ENCODE measurements at regions not wholly inside any gene's neighbourhood (a gene's known extent, or its start where the extent isn't known, plus 50 kb on each side); places are given as distances from the start of the nearest gene placed in this dataset.
"Not testable (repeated sequence)": the region's sequence is repeated elsewhere in the genome, so short reads cannot be mapped to it uniquely, and the experiment has no call there.

- Histone ChIP-seq H3K27me3 (no peaks in the 10 kb centered on the region), H3K36me3 (no peaks in the 10 kb centered on the region), H3K9me3 (no peaks in the 10 kb centered on the region), H3K4me1 (no peaks in the 10 kb centered on the region), H3K4me3 (no peak overlapping the region), H3K27ac (no peak overlapping the region)
- intact Hi-C loops (cut with DNase I; ENCODE audit: low total_unique reads): no loop called here
- no peak for DNase-seq
- no peak for TF ChIP-seq CTCF (IDR thresholded peaks at IDR 0.05)
Observed at GRCh38 chr10:108601851-108602250, 1321.5 kb downstream of the XPNPEP1 start.

GRCh38 chr10:108600511-108600910 lies 1322.8 kb downstream of the XPNPEP1 start:
- H3K4me3 ChIP-seq; intact Hi-C loops (cut with DNase I; ENCODE audit: low total_unique reads); H3K27ac ChIP-seq; H3K27me3 ChIP-seq; H3K4me1 ChIP-seq; DNase-seq; H3K9me3 ChIP-seq; H3K36me3 ChIP-seq: not testable (repeated sequence)

GRCh38 chr10:108599317-108599716 lies 1324.0 kb downstream of the XPNPEP1 start:
- H3K4me1 ChIP-seq; H3K36me3 ChIP-seq; DNase-seq; H3K9me3 ChIP-seq; H3K27ac ChIP-seq; intact Hi-C loops (cut with DNase I; ENCODE audit: low total_unique reads); H3K4me3 ChIP-seq; H3K27me3 ChIP-seq: not testable (repeated sequence)

- Histone ChIP-seq H3K4me3 (no peak overlapping the region), H3K27me3 (no peaks in the 10 kb centered on the region), H3K27ac (no peak overlapping the region), H3K4me1 (no peaks in the 10 kb centered on the region), H3K9me3 (no peaks in the 10 kb centered on the region), H3K36me3 (no peaks in the 10 kb centered on the region)
- no peak for DNase-seq
- intact Hi-C loops (cut with DNase I; ENCODE audit: low total_unique reads): no loop called here
- TF ChIP-seq CTCF (IDR thresholded peaks at IDR 0.05): no peak
Observed at GRCh38 chr10:108598831-108599230, 1324.5 kb downstream of the XPNPEP1 start.

- Histone ChIP-seq H3K27me3 (no peaks in the 10 kb centered on the region), H3K27ac (no peak overlapping the region), H3K9me3 (no peaks in the 10 kb centered on the region), H3K4me3 (no peak overlapping the region), H3K4me1 (no peaks in the 10 kb centered on the region), H3K36me3 (no peaks in the 10 kb centered on the region)
- intact Hi-C loops (cut with DNase I; ENCODE audit: low total_unique reads): no loop called here
- DNase-seq: no peak
- no peak for TF ChIP-seq CTCF (IDR thresholded peaks at IDR 0.05)
Observed at GRCh38 chr10:108598320-108598695, 1325.0 kb downstream of the XPNPEP1 start.

- intact Hi-C loops (cut with DNase I; ENCODE audit: low total_unique reads): no loop called here
- Histone ChIP-seq H3K9me3 (no peaks in the 10 kb centered on the region), H3K27ac (no peak overlapping the region), H3K27me3 (no peaks in the 10 kb centered on the region), H3K4me1 (no peaks in the 10 kb centered on the region), H3K36me3 (no peaks in the 10 kb centered on the region), H3K4me3 (no peak overlapping the region)
- TF ChIP-seq CTCF (IDR thresholded peaks at IDR 0.05): no peak
- no peak for DNase-seq
Observed at GRCh38 chr10:108597657-108598319, 1325.5 kb downstream of the XPNPEP1 start.

GRCh38 chr10:108597031-108597430 lies 1326.3 kb downstream of the XPNPEP1 start:
- no peak for TF ChIP-seq CTCF (IDR thresholded peaks at IDR 0.05)

More at GRCh38 chr10:108597031-108597430, 1326.3 kb downstream of the XPNPEP1 start:
- no peak overlapping the region for H3K4me3 ChIP-seq
- H3K27me3 ChIP-seq: no peaks in the 10 kb centered on the region
- no peaks in the 10 kb centered on the region for H3K36me3 ChIP-seq
- H3K9me3 ChIP-seq: no peaks in the 10 kb centered on the region
- no peaks in the 10 kb centered on the region for H3K4me1 ChIP-seq
- no peak for DNase-seq
- no peak overlapping the region for H3K27ac ChIP-seq
- intact Hi-C loops (cut with DNase I; ENCODE audit: low total_unique reads): no loop called here
